ENCODE measurements at regions not wholly inside any gene's neighbourhood (a gene's known extent, or its start where the extent isn't known, plus 50 kb on each side); places are given as distances from the start of the nearest gene placed in this dataset.
"Not testable (repeated sequence)": the region's sequence is repeated elsewhere in the genome, so short reads cannot be mapped to it uniquely, and the experiment has no call there.

GRCh38 chr9:105091004-105091640 is 153.3 kb upstream of the SLC44A1 start:
- DNase-seq (ENCODE audit: low spot score in 2 of 2) (no peak), FAIRE-seq (no peak)

DNA sequence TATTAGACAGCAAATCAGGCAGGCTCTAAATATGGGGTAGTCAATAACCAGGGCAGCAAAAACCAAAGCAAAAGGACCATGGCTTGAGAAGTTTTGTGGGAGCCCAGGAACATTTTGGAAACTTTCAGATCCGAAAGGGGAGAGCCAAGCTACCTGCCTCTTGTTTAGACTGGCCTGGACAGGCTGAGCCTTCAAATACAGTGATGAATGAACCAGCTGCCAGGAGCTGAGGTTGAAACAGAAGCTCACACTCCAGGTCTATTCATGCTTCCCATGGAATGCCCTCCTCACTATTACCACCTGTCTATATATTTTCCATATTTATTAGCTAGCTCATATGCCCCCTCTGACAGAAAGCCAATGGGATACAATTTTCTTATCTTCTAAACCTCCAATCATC is 150.8 kb upstream of the SLC44A1 start:
- DNase-seq (ENCODE audit: low spot score in 2 of 2) (no peak), FAIRE-seq (no peak)

DNA sequence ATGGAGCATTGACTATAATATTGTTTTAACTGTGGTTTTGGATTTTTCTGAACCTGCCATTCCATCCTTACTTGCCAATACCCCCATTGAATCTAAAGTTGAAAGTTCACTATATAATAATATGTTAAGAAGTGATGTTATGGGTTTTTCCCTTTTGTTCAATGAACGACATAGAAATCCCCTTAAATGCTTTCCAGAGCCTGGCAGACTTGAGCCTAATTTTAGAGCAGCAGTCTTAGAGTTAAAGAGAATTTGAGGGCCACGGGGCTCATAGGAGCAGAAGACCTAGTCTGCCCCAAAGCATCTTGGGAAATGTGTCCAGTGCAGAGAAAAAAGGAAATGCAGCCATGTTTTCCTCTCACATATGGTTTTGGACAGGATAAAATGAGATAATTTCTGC is 146.1 kb upstream of the SLC44A1 start:
- DNase-seq (ENCODE audit: low spot score in 2 of 2) (no peak), FAIRE-seq (no peak)

- DNase-seq (ENCODE audit: low spot score in 2 of 2), result no peak
- no peak for FAIRE-seq
These were observed 140.7 kb upstream of the SLC44A1 start for GRCh38 chr9:105103776-105104175.

DNA sequence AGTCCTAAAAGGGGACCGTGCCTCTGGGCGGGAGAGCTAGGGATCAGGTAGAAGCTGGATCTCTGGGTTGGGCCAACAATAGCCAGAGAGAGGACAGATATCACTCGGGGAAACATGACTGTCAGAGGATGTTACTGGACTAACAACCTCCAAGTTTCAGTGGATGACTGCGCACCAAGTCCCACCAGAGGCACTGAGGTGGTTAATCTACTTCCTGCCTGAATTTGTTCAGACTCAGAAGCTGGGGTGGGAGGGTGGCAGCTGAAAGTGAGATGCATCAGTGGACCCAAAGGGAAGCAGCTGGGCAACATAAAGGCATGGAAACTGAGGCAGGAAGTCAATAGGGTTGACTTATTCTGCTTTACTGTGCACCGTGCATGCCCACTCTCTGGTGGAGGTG is 130.1 kb upstream of the SLC44A1 start:
- no peak for FAIRE-seq
- DNase-seq (ENCODE audit: low spot score in 2 of 2), result no peak

GRCh38 chr9:105114964-105115728 is 129.3 kb upstream of the SLC44A1 start:
- DNase-seq (ENCODE audit: low spot score in 2 of 2) (no peak), FAIRE-seq (no peak)

DNA sequence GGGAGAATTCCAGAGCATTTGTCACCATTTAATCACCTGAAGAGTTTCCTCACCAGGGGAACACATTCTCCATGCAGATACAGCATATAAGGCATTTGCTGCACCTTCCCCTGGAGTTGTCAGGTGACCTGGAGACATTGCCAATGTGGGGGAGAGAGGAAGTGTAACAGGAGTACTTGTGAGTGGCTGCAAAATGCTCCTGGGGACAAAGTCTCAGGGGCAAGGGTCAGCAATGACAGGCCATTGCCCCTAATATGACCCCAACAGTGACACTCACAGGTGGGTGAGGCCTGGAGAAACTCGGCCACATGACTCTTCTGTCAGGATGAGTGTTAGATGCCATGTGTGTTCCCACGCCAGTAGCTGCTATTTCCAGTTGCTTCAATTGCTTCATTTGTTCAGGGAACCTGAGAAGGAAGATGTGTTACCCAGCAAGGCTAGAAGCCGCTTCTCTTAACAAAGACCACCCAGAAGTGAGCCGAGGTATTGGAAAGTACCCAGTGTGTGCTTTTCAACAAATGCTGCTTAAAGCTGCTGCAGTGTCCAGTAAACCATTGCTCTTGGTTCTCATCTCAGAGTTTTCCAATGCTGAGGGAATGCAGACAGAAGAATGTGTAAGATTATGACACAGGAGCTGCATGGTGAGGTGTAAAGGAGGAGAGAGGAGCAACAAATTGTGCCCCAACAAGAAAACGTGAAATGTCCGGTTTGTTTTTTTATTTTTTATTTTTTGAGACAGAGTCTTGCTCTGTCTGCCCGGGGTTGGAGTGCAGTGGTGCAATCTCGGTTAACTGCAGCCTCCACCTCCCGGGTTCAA is 128.2 kb upstream of the SLC44A1 start:
- FAIRE-seq (no peak), DNase-seq (ENCODE audit: low spot score in 2 of 2) (no peak)

DNA sequence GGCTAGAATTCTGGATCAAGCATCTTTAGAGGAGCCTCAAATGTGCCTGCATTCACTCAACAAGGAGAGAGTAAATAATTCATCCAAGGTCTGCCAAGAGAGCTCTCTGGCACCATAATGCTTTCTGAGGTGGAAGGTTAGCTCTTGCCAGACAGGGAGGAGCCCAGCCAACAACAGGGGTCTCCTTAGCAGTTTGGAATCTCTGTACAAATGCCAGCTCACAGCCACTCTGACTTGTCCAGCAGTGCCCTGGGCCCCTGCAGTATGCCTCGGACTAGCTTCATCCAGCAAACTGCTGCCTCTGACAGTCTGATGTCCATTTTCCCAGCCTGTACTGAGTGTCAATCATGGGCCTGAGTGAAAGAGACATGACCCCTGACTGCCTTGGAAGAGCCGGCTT is 127.2 kb upstream of the SLC44A1 start:
- no peak for DNase-seq (ENCODE audit: low spot score in 2 of 2)
- FAIRE-seq, result no peak

GRCh38 chr9:105118636-105119035 is 125.8 kb upstream of the SLC44A1 start:
- FAIRE-seq, result no peak

DNA sequence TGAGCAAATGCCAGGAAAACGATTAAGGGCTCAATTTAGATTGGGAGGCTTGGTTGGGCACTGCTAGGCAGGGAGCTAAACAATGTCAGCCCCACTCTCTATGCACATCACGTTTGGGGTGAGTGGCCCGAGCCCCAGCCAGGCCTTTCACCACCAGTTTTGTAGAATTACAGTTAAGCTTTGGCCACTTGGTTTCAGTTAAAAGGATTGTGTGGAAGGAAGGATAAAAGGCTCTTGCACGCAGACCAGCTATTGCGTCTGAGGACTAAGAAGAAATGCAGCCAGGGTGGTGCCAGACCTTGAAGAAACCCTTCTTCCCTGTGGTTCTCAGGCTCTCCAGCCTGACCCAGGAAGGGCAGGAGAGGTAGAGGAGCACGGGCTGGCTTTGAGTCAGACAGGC is 125.3 kb upstream of the SLC44A1 start:
- DNase-seq (ENCODE audit: low spot score in 2 of 2), result peak in 1 of 2 donors; percentile 44
- no peak for FAIRE-seq

More at GRCh38 chr9:105118636-105119035, 125.8 kb upstream of the SLC44A1 start:
- DNase-seq (ENCODE audit: low spot score in 2 of 2), result no peak

- FAIRE-seq (no peak), DNase-seq (ENCODE audit: low spot score in 2 of 2) (no peak)
These were observed 122.5 kb upstream of the SLC44A1 start for GRCh38 chr9:105121861-105122430.

GRCh38 chr9:105124598-105124997 is 119.9 kb upstream of the SLC44A1 start:
- DNase-seq (ENCODE audit: low spot score in 2 of 2); FAIRE-seq: not testable (repeated sequence)

GRCh38 chr9:105126226-105126625 is 118.2 kb upstream of the SLC44A1 start:
- no peak for DNase-seq (ENCODE audit: low spot score in 2 of 2)
- FAIRE-seq, result no peak

DNA sequence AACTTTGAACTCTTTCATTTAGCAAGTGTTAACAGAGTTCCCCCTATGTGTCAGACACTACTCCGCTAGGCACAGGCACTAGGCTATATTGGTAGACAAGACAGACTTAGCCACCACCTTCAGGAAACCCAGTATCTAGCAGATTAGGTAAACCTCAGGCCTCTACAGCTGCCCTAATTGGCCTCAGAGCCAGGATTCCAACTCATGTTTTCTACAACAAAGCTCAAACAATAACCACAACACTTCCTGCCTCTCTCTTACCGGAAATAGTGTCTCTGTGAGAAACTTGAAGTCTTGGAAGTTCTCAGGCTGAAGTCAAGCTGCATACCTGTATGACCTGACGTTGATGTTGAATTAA is 116.6 kb upstream of the SLC44A1 start:
- FAIRE-seq (no peak), DNase-seq (ENCODE audit: low spot score in 2 of 2) (no peak)

DNA sequence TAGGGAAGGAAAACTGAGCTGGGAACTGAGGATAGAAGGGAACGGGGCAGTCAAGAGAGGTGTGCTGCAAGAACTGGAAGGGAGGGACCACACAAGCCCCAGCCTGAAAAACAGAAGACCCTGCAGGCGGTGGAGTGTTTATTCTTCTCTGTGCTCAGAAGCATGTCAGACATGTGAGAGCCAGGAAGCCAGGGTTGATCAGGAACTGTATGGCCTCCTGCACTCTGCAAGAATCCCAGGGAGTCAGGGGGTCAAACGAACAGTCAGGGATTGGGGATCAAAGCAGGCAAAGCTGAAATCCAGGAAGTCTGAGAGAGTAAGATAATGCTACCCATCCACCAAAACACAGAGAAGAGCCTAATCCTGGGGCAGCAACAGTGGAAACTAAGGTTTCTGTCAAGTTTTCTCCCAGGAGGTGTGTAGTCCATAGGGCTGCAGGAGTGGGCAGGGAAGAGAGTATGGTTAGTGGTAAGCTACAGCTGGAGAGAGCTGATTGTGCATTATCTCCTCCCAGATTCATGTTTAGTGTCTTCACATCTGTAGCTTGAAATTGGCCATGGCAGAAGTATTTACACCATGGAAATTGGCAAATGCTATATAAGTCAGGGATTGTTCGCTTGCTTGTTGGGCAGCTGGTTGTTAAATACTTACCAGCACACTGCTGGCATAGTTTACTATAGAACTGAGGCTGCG is 115.4 kb upstream of the SLC44A1 start:
- DNase-seq (ENCODE audit: low spot score in 2 of 2) (no peak), FAIRE-seq (no peak)

- no peak for FAIRE-seq
- no peak for DNase-seq (ENCODE audit: low spot score in 2 of 2)
These were observed 114.7 kb upstream of the SLC44A1 start for GRCh38 chr9:105129731-105130130.

DNA sequence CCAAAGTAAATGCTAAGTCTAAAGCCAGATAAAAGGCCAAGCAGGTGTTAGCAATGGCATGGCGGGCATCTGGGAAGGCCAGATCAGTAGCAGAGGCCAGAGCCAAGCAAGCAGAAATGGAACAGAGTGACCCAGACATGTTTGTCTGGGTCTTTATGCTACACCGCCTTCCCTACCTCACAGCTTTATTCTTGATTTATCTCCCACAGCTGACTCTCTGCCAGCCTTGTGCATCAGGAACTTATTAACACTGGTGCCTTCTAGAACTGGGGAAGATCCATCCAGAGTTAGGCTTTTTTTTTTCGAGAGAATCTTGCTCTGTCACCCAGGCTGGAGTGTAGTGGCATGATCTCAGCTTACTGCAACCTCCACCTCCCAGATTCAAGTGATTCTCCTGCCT is 112.5 kb upstream of the SLC44A1 start:
- DNase-seq (ENCODE audit: low spot score in 2 of 2), result no peak
- no peak for FAIRE-seq

DNA sequence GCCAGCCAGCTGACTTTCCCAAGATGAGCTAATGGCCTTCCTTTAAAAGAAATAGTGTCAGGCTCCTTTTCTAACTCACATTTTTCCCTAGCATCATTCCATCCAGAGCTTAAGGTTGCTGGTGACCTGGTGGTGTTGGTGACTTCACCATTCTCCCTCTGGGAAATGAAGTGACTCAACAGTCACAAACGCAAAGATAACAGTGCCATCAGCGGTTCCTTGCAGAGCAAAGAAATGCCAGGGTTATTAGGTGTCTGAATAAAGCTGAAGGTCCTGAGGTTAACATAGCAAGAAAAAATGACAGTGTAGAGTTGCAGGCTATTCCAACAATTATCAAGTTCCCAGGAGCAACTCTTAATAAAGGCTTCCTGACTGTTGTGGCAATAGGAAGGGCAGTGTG is 111.8 kb upstream of the SLC44A1 start:
- DNase-seq (ENCODE audit: low spot score in 2 of 2) (no peak), FAIRE-seq (no peak)

GRCh38 chr9:105138306-105138801 is 106.1 kb upstream of the SLC44A1 start:
- FAIRE-seq, result no peak
- DNase-seq (ENCODE audit: low spot score in 2 of 2), result peak in 1 of 2 donors; percentile 32

Measured in frontal cortex (tissue), 3 donors.